ENCODE measurements at regions not wholly inside any gene's neighbourhood (a gene's known extent, or its start where the extent isn't known, plus 50 kb on each side); places are given as distances from the start of the nearest gene placed in this dataset.
A peak's percentile ranks its signal among the peaks of the same experiment; 100 is the strongest.
"Not testable (repeated sequence)": the region's sequence is repeated elsewhere in the genome, so short reads cannot be mapped to it uniquely, and the experiment has no call there.

DNA sequence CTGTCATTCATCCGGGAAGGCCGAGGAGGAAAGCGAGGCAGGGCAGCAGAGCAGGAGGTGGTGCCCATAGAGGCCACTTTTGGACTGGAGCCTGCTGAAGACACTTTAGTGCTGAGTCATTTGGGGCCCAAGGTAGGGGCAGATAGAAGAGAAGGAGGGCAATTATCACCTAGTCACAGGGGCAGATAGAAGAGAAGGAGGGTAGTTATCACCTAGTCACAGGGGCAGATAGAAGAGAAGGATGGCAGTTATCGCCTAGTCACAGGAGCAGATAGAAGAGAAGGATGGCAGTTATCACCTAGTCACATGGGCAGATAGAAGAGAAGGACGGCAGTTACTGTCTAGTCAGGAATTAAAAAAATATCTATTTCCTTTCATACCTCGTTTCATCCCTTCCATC lies 1372.6 kb downstream of the FOXD4L5 start:
- not testable (repeated sequence) for DNase-seq (ENCODE audit: low read depth in 1 of 2, low spot score in 1 of 2)

DNA sequence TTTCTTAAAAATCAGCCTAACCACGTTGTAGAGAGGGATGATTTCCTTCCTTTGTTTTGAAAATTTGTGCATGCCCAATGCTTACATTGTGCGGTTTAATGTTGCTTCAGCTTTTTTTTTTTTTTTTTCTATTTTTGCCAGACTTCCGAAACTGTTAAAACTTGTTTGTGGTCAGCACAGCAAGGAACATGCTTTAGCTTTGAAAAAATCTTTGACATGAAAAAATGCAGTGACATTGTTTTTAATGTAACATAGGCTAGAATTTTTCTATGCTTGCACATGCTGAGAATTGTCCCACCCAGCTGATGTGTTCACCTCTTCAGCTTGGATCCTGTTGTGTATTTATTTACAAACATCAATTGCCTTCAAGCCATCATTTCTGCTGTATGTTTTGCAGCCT lies 1375.9 kb downstream of the FOXD4L5 start:
- not testable (repeated sequence) for DNase-seq (ENCODE audit: low read depth in 1 of 2, low spot score in 1 of 2)

DNA sequence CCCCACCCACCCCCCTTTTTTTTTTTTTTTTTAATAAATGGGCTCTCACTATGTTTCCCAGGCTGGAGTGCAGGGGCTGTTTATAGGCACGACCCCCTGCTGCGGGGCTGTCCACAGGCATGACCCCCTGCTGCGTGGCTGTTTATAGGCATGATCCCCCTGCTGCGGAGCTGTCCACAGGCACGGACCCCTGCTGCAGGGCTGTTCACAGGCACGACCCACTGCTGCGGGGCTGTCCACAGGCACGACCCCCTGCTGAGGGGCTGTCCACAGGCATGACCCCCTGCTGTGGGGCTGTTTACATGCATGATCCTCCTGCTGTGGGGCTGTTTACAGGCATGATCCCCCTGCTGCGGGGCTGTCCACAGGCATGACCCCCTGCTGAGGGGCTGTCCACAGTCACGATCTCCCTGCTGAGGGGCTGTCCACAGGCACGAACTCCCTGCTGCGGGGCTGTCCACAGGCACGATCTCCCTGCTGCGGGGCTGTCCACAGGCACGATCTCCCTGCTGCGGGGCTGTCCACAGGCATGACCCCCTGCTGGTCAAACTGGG lies 1385.3 kb downstream of the FOXD4L5 start:
- not testable (repeated sequence) for DNase-seq (ENCODE audit: low read depth in 1 of 2, low spot score in 1 of 2)

DNA sequence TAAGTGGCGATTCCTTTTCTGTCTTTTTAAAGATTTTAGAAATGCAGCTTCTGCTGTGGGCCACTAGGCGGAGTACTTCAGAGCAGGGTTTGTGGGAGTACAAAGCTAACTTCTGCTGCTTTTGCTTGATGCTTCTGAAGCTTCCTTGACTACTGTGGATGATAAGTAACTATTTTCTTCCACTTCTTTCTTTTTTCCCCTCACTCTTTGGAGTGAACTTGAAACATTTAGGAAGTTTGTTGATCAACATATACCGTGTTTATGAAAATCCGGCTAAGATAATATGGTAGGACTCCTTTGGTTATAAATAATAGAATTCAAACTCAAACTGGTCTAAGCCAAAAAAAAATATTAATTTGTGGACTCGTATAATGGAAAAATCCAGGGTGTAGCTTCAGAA lies 1403.6 kb downstream of the FOXD4L5 start:
- not testable (repeated sequence) for DNase-seq (ENCODE audit: low read depth in 1 of 2, low spot score in 1 of 2)

DNA sequence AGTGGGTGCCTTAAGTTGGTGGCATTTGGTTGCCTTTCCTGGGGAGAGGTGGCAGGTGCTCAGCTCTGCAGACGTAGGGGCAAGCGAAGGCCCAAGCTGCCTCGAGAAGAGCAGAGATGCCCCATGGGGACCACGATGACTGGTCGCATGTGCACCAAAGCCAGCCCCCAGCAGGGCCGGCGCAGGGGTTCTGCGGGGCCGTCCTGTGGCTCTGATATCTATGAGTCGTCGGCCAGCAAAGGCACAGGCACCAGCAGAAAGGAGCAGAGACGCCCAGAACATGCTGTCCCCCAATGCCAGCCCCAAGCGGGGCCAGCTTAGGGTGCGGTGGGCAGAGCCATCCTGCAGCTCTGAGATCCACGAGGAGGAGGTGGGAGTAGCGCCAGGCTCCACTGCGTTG lies 1408.6 kb downstream of the FOXD4L5 start:
- not testable (repeated sequence) for DNase-seq (ENCODE audit: low read depth in 1 of 2, low spot score in 1 of 2)

DNA sequence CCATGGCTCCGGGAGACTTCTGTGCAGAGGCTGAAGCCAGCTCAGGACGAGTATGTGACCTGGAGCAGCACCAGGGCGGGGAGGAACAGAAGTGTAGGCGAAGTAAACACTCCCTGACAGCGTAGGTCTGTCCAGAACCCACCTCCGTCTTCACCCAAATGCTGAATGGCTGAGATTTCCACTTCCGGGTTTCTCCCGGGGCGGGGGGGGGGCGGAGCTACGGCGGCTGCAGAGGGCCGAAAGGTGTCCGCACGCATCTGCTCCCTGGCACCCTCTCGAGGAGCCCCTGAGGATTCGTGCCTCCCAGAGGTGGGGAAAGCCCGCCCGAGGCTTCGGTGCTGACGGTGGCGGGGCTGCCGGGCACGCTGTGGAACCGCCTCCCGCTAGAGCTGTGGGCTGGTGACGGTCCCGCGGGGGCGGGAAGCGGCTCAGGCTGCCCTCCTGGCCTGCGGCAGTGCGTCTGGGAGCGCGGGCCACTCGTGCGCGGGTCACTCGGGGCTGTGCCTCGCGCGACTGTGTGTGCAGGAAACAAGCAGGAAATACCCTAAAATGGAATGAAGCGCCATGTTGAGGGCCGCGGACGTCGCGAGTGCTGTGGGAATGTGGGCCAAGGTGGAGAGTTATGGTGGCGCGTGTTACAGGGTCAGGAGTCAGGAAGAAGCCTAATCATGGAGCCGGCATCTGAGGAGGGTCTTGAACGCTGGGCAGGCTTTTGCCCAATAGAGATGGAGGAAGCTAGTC lies 1425.4 kb downstream of the FOXD4L5 start:
- DNase-seq (ENCODE audit: low read depth in 1 of 2, low spot score in 1 of 2): no peak

DNA sequence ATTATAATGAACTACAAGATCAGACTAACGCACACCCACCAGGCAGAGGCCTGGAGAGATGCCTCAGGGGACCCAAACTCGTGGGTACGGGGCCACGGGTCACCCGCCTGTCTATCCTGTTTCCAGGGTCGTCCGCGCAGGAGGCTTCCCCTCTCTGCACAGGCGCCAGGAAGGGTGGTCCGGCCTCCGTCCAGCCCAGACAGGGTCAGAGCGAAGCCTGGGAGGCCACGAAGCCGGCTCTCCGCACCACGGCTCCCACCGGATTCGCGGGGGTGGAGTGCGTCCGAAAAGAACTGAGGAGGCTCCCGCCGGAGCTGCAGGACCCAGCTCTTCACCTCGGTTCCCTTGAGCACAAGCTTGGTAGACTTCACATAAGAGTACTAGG lies 1425.9 kb downstream of the FOXD4L5 start:
- DNase-seq (ENCODE audit: low read depth in 1 of 2, low spot score in 1 of 2): not testable (repeated sequence)

DNA sequence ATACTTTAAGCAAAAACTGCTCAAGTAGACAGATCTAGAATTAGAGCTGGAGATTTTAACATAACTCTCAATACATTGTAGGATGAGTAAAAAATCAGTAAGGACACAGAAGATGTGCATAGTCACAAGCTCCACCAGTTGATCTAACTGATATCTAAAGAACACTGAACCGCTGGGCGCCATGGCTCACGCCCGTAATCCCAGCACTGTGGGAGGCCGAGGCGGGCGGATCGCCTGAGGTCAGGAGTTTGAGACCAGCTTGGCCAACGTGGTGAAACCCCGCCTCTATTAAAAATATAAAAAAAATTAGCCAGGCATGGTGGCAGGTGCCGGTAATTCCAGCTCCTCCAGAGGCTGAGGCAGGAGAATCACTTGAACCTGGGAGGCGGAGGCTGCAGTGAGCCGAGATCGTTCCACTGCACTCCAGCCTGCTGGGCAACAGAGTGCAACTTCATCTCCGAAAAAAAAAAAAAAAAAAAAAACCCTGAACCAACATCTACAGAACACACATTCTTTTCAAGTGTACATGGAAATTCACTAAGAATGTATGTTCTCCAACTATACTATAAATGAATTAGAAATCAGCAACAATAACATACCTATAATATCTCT lies 1431.8 kb downstream of the FOXD4L5 start:
- not testable (repeated sequence) for DNase-seq (ENCODE audit: low read depth in 1 of 2, low spot score in 1 of 2)

DNA sequence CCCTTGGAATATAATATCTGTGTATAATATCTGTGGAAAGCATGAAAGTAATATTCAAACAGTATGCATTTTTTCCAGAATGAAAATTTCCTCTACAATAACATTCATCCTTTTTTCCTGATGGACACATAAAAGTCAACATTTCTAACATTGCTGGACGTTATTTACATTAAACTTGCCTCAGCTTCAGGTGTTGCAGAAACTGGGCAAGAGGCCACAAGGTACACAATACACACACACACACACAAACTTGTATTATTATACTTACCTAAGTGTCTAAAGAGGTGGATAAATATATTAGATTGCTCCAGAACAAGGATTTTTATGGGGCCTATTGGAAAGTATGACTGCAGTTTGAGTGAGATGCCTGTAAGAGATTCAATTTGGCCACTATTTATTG lies 1460.2 kb downstream of the FOXD4L5 start:
- DNase-seq (ENCODE audit: low read depth in 1 of 2, low spot score in 1 of 2): not testable (repeated sequence)

DNA sequence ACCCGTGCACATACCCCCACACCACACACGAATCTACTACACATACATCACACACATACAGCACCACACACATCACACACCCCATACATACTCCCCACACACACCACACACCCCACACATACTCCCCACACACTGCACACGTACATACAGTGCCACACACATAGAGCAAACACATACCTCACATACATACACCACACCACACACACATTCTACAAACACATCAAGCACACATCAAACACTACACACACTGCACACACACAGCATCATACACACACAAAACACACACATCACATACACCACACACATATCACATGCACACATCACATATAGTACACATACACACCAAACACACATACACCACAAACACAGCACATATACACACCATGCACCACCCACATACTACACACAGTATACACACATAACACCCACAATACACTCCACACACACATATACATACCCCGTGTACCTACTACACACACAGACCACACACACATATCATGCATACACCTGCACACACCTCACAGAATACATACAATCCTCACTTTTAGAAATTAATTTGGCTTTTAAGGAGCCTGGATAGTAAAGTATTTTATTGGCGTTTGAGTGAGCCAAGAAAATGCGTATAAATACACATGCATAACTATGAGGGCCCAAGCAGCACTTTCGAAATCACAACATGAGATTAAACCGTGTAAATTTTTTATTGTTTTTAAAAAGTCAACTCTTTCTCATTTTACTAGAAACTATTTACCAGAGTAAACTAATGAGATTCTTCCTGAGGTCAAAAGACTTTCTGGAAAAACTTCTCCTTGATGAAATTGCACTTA lies 1461.4 kb downstream of the FOXD4L5 start:
- DNase-seq (ENCODE audit: low read depth in 1 of 2, low spot score in 1 of 2): not testable (repeated sequence)

DNA sequence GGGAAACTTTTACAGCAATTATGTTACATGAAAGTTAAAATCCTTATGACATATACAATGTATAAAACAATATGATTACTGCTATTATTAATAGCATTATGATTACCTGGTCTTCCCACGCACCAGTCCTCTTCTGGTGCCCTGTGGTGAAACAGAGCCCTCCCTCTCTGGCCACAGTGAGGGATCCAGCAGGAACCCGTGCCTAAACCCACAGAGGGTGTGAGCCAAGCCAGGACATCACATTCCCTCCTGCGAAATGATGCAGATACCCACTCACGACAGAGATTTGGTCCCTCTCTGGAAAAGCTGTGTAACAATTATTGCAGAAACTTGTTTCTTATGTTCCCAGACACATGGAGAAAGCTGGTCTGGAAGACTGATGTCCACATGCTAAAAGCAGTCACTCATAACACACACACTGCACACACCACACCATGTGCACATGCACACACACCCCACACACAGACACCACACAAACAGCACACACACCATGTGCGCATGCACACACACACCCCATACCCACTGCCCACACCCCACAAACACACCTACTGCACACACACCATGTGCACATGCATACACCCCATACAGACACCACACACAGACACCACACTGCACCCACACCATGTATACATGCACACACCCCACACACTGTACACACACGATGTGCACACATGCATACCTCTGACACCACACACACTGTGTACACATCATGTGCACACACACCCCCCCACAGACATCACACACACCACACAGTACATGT lies 1462.2 kb downstream of the FOXD4L5 start:
- DNase-seq (ENCODE audit: low read depth in 1 of 2, low spot score in 1 of 2): not testable (repeated sequence)

DNA sequence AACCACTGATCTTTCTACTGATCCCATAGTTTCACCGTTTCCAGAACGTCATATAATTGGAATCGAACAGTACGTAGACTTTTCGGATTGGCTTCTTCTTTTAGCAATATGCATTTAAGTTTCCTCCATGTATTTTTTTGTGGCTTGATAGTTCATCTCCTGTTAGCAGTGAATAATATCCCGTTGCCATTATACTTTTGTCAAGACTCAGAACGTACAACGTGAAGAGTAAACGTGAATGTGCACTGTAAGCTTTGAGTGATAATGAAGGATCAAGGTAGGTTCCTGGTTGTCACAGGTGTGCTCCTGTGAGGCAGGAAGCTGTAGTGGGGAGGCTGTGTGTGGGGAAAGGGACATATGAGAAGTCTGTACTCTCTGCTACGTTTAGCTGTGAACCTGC lies 1463.7 kb downstream of the FOXD4L5 start:
- DNase-seq (ENCODE audit: low read depth in 1 of 2, low spot score in 1 of 2): not testable (repeated sequence)

DNA sequence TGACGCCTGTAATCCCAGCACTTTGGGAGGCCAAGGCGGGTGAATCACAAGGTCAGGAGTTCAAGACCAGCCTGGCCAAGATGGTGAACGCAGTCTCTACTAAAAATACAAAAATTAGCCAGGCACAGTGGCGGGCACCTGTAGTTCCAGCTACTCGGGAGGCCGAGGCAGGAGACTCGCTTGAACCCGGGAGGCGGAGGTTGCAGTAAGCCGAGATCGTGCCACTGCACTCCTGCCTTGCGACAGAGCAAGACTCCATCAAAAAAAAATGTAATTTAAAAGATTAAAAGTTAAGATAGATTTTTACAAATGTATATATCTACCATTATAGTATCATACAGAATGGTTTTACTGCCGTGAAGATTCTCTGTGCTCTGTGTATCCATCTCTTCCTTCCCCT lies 1464.1 kb downstream of the FOXD4L5 start:
- DNase-seq (ENCODE audit: low read depth in 1 of 2, low spot score in 1 of 2): not testable (repeated sequence)

DNA sequence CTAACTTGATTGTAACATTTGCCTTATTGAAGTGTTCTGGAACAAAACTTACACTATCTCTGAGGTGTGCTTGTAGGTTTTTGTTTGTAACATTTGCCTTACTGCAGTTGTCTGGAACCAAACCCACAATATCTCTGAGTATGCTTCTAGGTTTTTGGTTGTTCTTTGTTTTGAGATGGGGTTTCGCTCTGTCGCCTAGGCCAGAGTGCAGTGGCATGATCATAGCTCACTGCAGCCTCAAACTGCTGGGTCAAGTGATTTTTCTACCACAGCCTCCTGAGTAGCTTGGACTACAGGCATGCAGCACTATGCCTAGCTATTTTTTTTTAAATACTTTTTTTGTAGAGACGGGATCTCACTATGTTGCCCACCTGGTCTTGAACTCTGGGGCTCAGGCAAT lies 1464.6 kb downstream of the FOXD4L5 start:
- DNase-seq (ENCODE audit: low read depth in 1 of 2, low spot score in 1 of 2): not testable (repeated sequence)

DNA sequence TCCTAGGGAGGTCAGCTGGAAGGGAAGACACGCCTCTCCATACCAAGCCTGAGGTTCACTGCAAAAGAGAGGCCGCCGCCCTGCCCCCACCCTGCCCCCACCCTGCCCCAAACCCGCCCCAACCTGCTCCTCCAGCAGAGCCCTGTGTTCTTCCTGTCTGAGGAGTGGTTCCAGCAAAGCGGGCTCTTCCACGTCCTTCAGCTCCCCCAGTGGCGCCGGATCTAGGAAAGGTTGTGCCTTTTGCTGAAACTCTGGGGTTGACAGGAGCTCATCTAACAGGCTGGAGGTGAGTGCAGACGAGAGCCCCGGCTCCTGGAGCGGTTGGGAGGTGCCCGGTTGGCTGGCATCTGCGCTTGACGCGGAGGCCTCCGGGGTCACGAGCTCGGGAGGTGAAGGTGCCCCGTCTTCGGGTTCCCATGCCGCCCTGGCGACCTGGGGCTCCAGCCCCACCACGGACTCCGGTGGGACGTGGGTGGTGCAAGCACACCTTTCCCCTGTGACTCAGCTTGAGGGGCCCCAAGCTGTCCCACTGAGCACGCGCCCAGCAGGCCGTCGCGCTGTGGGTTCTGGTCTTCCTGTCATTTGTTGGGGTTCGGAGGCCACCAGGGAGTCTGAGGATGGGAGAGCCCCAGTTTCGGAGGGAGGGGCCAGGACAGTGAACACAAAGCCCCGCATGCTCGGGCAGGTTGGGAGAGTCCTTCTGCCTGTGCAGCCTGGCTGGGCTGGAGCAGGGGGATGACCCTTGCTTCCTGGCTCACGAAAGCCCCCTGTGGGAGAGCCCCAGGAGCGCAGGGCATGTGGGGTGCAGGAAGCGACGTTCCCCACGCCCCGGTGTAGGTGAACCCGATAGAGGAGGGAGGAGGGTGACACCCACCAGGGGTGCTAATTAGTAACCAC lies 1467.1 kb downstream of the FOXD4L5 start:
- DNase-seq (ENCODE audit: low read depth in 1 of 2, low spot score in 1 of 2): peak; percentile 32 to 50

DNA sequence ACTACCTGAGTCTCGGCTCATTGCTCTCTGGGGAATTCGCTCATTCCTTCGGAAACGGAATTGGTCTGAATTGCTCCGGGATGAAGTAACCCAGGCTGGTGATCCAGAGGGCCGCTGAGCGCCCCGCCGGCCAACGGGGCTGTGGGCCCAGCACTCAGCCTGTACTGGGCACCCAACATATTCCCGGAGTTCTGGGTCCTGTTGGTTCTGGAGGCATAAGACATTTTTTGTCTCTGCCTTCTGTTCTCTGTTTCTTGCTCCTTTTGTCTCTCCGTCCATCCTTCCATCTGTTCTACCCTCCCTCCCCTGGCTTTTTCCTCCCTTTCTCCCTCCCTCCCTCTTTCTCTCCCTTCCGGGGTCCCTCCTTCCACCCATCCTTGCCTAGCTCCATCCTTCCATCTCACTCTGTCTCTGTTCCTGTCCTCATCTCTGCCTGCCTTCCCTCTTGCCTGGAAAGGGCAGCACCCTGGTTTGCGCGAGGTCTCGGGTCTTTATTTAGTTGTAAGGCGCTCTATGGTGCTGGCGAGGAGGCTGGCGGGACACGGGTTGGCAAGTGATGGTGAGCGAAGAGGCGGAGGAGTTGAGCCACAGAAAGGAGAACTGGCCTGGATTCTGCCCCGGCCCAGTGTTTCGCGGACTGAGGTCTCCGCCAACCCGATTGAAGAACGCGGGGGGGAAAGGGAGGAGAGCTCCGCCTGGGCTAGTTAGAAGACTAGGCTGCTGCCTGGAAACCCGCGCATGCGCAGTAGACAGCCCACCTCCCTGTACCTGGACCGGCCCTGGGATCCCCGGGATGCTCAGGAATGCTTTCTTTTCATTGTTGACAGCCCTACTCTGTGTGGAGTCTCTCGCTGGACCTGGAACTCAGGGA lies 1468.0 kb downstream of the FOXD4L5 start:
- peak; percentile 33 to 63 for DNase-seq (ENCODE audit: low read depth in 1 of 2, low spot score in 1 of 2)

DNA sequence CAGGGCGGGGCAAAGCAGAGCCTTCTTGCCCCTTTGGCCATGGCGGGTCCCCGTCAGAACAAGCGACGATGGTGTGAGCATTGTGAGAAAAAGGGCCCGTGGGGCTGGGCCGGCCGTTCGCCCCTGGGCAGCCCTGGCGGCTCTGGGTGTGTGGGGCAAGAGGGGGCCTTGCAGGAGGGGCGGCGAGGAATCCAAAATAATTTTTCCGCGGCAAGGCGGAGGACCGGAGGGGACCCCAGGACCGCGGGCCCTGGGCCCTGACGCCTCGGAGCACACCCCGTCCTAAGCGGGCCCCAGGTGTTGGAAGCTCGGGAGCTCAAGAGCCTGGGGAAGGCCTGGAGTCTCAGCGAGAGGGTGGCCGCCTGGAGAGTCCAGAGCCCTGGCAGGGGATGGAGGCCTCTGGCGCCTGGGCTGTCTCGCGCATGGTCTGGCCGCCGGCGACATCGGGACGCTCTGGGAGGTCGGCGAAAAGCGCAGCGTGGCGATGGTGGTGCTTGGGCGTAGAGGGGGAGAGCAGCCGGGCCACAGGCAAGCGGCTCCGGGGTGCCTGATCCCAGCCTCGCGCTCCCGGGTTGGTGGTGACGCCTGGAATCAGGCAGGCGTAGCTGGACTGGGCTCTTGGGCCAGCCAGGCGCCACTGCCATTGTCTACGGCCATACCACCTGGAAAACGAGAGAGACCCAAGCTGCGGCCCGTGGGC lies 1469.9 kb downstream of the FOXD4L5 start:
- not testable (repeated sequence) for DNase-seq (ENCODE audit: low read depth in 1 of 2, low spot score in 1 of 2)

DNA sequence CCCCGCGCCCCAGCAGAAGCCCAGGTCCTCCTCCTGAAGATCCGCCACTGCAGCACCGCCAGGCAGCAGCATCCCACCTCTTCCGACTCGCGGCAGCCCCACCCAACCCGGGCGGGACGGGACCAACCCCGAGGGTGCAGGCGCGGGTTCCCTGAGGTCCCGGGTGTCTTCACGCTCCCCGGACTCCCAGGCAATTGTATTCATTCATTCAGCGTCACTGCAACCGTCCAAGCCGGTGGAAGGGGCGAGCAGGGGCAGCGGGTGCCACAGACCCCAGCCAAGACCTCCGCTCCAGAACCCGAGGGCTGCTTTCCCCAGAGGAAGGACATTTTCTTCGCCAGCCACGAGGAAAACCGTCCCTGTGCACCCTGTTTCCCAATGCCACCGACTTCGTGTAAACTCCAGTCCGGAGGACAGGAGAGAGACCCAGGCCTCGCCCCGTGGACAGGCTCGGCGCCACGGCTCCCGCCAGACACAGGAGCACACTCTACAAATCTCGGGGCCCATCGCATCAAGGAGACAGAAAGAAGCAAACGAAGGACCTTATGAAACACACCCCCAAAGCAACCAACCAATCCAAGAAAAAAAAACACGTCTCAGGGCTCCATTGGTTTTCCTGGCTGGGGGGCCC lies 1471.5 kb downstream of the FOXD4L5 start:
- not testable (repeated sequence) for DNase-seq (ENCODE audit: low read depth in 1 of 2, low spot score in 1 of 2)
